MM.1S (cell line): ENCODE measurements at regions not wholly inside any gene's neighbourhood (a gene's known extent, or its start where the extent isn't known, plus 50 kb on each side); places are given as distances from the start of the nearest gene placed in this dataset.

Experiments
- CTCF ChIP-seq: fragments of 300-600 bp; sonication (generic); IDR thresholded peaks from 2 replicates; pipeline ENCODE4 v1.5.1; 2016; ENCODE audit warnings: antibody characterized with exemption, low read length, mixed read lengths
- EZH2 ChIP-seq: fragments of 300-600 bp; sonication (generic); optimal IDR thresholded peaks from 2 replicates; pipeline ENCODE3; 2017; ENCODE audit warnings: low read depth, mild to moderate bottlenecking, antibody characterized with exemption, low read length, mixed read lengths
- EZH2phosphoT487 ChIP-seq: fragments of 300-600 bp; sonication (generic); IDR thresholded peaks from 2 replicates; pipeline ENCODE4 v1.6.1; 2018; ENCODE audit warnings: antibody characterized with exemption, low read length

GRCh38 chr1:177884479-177885021 lies 85.3 kb downstream of the SEC16B start:
- no peak for TF ChIP-seq CTCF
- TF ChIP-seq EZH2phosphoT487: no peak
- no peak for TF ChIP-seq EZH2
